Left forelimb (tissue), 1 donor: ENCODE measurements at regions not wholly inside any gene's neighbourhood (a gene's known extent, or its start where the extent isn't known, plus 50 kb on each side); places are given as distances from the start of the nearest gene placed in this dataset.
A peak's percentile ranks its signal among the peaks of the same experiment; 100 is the strongest.

Source experiments
- DNase-seq: peaks from one replicate; pipeline ENCODE4 v3.0.0-alpha.2; 2018; ENCODE audit warnings: low spot score

GRCh38 chr2:128368437-128369107 is 49.9 kb upstream of the HS6ST1 start:
- peak; percentile 60 for DNase-seq

- DNase-seq: peak; percentile 75
These were observed 50.5 kb upstream of the HS6ST1 start for GRCh38 chr2:128369108-128369555.

GRCh38 chr2:128369602-128370467 is 51.2 kb upstream of the HS6ST1 start:
- DNase-seq: peak; percentile 63

GRCh38 chr2:128370468-128371247 is 52.0 kb upstream of the HS6ST1 start:
- DNase-seq: peak; percentile 65

DNA sequence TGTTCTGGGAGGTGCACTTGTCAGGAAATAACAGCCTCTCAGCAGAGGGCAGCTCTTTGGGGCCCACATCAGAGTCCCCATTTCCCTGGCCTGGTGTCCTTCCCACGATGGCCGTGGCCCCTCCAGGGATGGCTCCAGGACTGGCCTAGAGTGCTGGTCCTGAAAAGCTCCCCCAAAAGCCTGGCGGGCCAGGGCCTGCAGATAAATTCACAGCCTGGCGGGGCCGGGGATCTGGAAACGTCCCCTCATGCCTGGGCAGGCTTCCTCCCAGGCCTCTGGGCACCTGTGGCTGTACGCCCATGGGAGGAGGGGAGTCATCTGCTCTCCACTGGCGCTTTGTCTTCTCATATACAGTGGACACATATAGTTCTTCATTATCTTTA is 52.6 kb upstream of the HS6ST1 start:
- peak; percentile 44 for DNase-seq

DNA sequence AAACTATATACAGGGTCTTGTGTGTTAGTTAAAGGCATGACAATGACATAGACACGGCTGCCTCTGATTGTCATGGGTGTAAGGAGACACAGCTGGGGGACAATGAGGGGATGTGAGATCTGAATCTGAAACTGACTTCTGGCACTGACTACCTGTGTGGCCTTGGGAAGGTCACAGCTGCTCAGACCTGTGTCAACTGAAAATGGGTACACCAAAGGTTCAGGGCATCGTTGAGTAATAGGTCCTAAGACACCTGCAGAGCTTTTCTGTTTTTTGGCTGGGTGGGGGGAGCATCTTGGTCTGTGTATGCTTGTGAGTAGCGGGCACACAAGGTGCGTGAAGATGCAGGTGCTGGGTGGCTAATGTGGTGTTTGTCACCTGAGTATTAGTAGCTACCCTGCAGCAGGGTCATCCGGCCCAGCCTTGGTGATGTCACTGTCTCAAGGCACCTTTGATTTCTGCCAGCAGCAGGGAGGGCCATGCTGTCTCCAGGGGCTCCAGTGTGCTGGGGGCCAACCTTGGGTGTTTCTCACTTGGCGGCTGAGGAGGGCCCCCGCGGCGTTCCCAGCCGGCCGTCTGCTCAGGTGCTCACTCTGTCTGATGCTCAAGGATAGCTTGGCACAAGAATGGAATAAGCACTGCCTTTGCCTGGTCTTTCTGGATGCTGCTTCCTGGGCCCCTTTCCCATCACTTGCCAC is 53.1 kb upstream of the HS6ST1 start:
- peak; percentile 37 for DNase-seq

- DNase-seq: peak; percentile 56
These were observed 54.1 kb upstream of the HS6ST1 start for GRCh38 chr2:128372621-128373341.

GRCh38 chr2:128373451-128374000 is 54.9 kb upstream of the HS6ST1 start:
- peak; percentile 58 for DNase-seq

GRCh38 chr2:128374001-128374710 is 55.5 kb upstream of the HS6ST1 start:
- DNase-seq: peak; percentile 65

DNA sequence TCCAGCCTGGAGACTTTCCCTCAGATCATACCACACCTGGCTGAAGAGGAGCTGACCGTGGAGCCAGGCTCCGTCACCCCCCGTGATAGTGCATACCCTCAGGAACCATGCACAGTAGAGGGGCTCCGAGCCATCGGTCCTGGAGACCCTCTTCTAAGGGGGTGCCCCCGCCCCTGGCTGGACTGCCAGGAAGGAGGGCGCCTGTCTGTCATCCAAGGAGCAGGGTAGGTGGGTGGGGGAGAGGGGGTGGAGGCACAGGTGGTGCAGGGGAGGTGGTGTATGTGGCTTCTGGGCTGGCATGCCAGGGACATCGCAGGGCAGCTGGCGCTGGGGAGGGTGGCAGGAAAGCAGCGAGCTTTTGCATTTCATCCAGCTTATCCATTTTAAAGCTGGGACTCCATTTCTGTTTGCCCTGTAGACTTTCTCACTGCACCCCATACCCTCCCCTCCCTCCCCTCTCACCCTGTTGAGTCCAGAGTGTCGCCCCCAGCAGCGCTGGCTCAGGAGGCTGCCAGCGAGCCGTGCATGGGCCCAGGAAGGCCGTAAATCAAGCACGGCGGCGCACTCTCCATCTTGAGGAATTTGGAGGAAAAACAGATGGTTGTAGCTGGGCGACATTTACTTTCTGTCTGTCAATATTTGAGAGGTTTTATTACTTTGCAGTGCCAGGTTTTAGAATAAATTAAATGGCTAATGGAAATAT is 56.2 kb upstream of the HS6ST1 start:
- peak; percentile 52 for DNase-seq

GRCh38 chr2:128375454-128375853 is 56.8 kb upstream of the HS6ST1 start:
- DNase-seq: peak; percentile 34

GRCh38 chr2:128376241-128377041 is 57.8 kb upstream of the HS6ST1 start:
- DNase-seq: peak; percentile 44

- peak; percentile 60 for DNase-seq
These were observed 58.6 kb upstream of the HS6ST1 start for GRCh38 chr2:128377071-128377910.

DNA sequence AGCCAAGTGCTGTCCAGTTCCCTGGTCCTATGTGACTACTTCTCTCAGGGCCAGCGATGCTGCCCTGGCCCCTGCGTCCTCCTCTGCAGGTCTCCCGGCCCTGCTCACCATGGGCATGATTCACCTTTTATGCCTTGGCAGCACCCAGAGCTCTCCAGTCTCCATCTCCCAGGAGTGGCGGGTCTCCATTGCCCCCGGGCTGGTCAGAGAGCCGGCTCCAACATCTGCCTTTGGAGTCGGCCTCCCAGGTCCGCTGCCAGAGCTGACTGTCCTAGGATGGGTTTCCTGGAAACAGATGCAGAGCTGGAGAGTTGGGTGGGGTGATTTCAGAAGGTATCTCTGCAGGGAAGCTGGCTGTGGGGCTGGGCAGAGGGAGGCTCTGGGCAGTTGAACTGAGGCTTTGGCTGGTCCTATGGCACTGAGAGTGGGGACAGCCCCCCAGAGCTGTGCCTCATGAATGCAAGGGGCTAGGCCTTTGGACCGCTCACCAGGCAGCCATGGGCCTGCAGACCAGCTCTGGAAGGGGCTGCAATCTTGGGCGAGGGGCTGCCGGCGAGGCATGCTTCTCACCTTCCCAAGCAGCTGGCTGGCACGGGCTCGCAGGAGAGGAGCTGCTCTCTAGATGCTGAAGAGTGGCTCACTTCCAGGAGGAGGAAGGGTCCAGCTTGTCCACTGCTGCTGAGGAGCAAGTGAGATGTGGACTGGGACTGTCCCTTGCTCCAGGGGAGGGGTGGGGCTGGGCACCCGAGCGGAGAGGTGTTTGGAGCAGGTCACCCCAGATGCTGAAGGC is 59.8 kb upstream of the HS6ST1 start:
- DNase-seq: peak; percentile 68

- DNase-seq: peak; percentile 73
These were observed 60.6 kb upstream of the HS6ST1 start for GRCh38 chr2:128379021-128380015.
